ENCODE measurements at regions not wholly inside any gene's neighbourhood (a gene's known extent, or its start where the extent isn't known, plus 50 kb on each side); places are given as distances from the start of the nearest gene placed in this dataset.

DNA sequence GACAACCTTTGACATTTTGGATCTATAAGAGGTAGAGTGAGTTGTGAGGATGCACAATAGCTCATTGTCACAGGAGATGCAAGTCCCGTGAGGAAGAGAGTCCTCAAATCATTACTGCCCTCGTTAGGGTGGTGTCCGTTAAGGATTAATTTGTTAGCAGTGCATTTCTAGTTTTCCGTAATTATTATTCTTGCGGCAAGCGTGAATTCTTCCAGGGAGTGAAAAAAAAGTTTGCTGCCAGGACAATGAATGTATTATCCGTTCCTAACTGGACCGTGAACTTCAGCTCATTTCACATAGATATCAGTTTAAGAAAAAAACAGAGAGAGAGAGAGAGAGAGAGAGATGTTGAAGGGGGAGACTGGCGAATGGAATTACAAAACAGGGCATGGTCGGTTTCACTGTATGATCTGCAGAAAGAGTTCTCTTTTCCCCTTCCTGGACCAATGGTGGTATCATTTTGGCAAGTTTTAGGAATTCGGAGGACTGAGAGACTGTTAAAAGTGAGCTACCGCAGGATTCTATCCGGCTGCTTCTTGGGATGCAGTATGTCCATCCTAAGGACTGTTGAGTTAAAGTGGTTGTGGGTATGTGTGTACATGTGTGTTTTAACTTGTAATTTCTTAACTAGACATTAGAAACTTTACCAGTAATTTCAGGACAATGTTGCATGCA is 216.0 kb upstream of the NFIA start:
- no peaks in the 10 kb centered on the region for H4K20me1 ChIP-seq (ENCODE audit: control insufficient read depth, insufficient read depth, low read depth, low read length)
- H3K4me3 ChIP-seq (ENCODE audit: low read length): no peak overlapping the region
- no peaks in the 10 kb centered on the region for H3K27me3 ChIP-seq (ENCODE audit: control insufficient read depth, low read length)
- TF ChIP-seq EZH2phosphoT487 (IDR thresholded peaks at IDR 0.05; ENCODE audit: borderline replicate concordance, low read length): no peak
- TF ChIP-seq, protein P1, sequence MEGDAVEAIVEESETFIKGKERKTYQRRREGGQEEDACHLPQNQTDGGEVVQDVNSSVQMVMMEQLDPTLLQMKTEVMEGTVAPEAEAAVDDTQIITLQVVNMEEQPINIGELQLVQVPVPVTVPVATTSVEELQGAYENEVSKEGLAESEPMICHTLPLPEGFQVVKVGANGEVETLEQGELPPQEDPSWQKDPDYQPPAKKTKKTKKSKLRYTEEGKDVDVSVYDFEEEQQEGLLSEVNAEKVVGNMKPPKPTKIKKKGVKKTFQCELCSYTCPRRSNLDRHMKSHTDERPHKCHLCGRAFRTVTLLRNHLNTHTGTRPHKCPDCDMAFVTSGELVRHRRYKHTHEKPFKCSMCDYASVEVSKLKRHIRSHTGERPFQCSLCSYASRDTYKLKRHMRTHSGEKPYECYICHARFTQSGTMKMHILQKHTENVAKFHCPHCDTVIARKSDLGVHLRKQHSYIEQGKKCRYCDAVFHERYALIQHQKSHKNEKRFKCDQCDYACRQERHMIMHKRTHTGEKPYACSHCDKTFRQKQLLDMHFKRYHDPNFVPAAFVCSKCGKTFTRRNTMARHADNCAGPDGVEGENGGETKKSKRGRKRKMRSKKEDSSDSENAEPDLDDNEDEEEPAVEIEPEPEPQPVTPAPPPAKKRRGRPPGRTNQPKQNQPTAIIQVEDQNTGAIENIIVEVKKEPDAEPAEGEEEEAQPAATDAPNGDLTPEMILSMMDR (IDR thresholded peaks at IDR 0.05; ENCODE audit: low read depth, low read length, poor library complexity, severe bottlenecking): no peak
- H3K4me1 ChIP-seq (ENCODE audit: control insufficient read depth, low read length): peaks cover 7% of the 10 kb centered on the region
- H3K9me2 ChIP-seq (replicated peaks; ENCODE audit: control insufficient read depth, low read length): no peaks in the 10 kb centered on the region
- H3K36me3 ChIP-seq (ENCODE audit: control insufficient read depth, low read length): no peaks in the 10 kb centered on the region
- H3K27ac ChIP-seq (ENCODE audit: low read depth, low read length): no peak overlapping the region
- H3K79me2 ChIP-seq (ENCODE audit: control insufficient read depth, low read length): no peaks in the 10 kb centered on the region
- no peaks in the 10 kb centered on the region for H3F3A ChIP-seq (ENCODE audit: control insufficient read depth, insufficient read depth)
- no peak overlapping the region for H3K4me2 ChIP-seq (ENCODE audit: low read length)
- no peaks in the 10 kb centered on the region for H3K9me3 ChIP-seq (ENCODE audit: control insufficient read depth, insufficient read depth, low read length)

DNA sequence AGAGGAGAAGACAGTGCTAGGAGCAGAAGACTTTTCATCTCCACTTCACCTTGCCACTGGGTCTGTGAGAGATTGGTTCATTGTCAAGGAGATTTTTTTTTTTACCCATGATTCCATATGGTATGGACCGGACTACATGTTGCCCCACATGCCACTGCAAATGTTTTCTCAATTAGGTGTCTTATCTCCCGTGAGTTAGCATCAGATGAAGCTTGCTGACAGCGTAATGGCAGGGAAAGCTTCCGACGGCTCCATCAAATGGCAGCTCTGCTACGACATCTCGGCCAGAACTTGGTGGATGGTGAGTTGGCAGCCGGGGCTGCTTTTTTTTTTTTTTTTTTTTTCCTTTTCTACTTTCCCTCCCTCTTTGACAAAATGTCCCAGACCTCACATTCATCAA is 217.2 kb upstream of the NFIA start:
- no peak overlapping the region for H3K27ac ChIP-seq (ENCODE audit: low read depth, low read length)

GRCh38 chr1:60864722-60865121 is 217.6 kb upstream of the NFIA start:
- Histone ChIP-seq H3K4me2 (ENCODE audit: low read length) (no peak overlapping the region), H3K27ac (ENCODE audit: low read depth, low read length) (no peak overlapping the region), H3K4me1 (ENCODE audit: control insufficient read depth, low read length) (no peaks in the 10 kb centered on the region), H4K20me1 (ENCODE audit: control insufficient read depth, insufficient read depth, low read depth, low read length) (no peaks in the 10 kb centered on the region), H3F3A (ENCODE audit: control insufficient read depth, insufficient read depth) (no peaks in the 10 kb centered on the region), H3K9me2 (replicated peaks; ENCODE audit: control insufficient read depth, low read length) (no peaks in the 10 kb centered on the region), H3K27me3 (ENCODE audit: control insufficient read depth, low read length) (no peaks in the 10 kb centered on the region), H3K36me3 (ENCODE audit: control insufficient read depth, low read length) (no peaks in the 10 kb centered on the region), H3K9me3 (ENCODE audit: control insufficient read depth, insufficient read depth, low read length) (no peaks in the 10 kb centered on the region), H3K4me3 (ENCODE audit: low read length) (no peak overlapping the region), H3K79me2 (ENCODE audit: control insufficient read depth, low read length) (no peaks in the 10 kb centered on the region)
- no peak for TF ChIP-seq EZH2phosphoT487 (IDR thresholded peaks at IDR 0.05; ENCODE audit: borderline replicate concordance, low read length)
- TF ChIP-seq, protein P1 (IDR thresholded peaks at IDR 0.05; ENCODE audit: low read depth, low read length, poor library complexity, severe bottlenecking): no peak

More for the DNA sequence above, 217.2 kb upstream of the NFIA start:
- no peak for TF ChIP-seq EZH2phosphoT487 (IDR thresholded peaks at IDR 0.05; ENCODE audit: borderline replicate concordance, low read length)
- TF ChIP-seq, protein P1 (IDR thresholded peaks at IDR 0.05; ENCODE audit: low read depth, low read length, poor library complexity, severe bottlenecking): no peak
- Histone ChIP-seq H3F3A (ENCODE audit: control insufficient read depth, insufficient read depth) (no peaks in the 10 kb centered on the region), H3K79me2 (ENCODE audit: control insufficient read depth, low read length) (no peaks in the 10 kb centered on the region), H3K4me2 (ENCODE audit: low read length) (no peak overlapping the region), H3K9me2 (replicated peaks; ENCODE audit: control insufficient read depth, low read length) (no peaks in the 10 kb centered on the region), H4K20me1 (ENCODE audit: control insufficient read depth, insufficient read depth, low read depth, low read length) (no peaks in the 10 kb centered on the region), H3K9me3 (ENCODE audit: control insufficient read depth, insufficient read depth, low read length) (no peaks in the 10 kb centered on the region), H3K4me3 (ENCODE audit: low read length) (no peak overlapping the region), H3K36me3 (ENCODE audit: control insufficient read depth, low read length) (no peaks in the 10 kb centered on the region), H3K27me3 (ENCODE audit: control insufficient read depth, low read length) (no peaks in the 10 kb centered on the region), H3K4me1 (ENCODE audit: control insufficient read depth, low read length) (peaks cover 3% of the 10 kb centered on the region)

Measured in DOHH2 (cell line).